CD14-positive monocyte (primary cell): ENCODE measurements at regions not wholly inside any gene's neighbourhood (a gene's known extent, or its start where the extent isn't known, plus 50 kb on each side); places are given as distances from the start of the nearest gene placed in this dataset.

Experiments
- DNase-seq, 3 donors: peaks; one replicate each; pipeline ENCODE4 v3.0.0-alpha.2; 2011 to 2022
- H2AFZ ChIP-seq: 2 replicates; pipeline ENCODE4 v1.6.0; 2012; ENCODE audit warnings: mild to moderate bottlenecking, low read depth, low read length, inconsistent platforms; ENCODE audit not compliant: insufficient read depth, poor library complexity, severe bottlenecking
- H3K27ac ChIP-seq, 2 donors: 1 replicate in 1 of 2; 2 replicates in 1 of 2; pipeline ENCODE4 v1.5.1; 2012 to 2013; ENCODE audit warnings: low read length in 2 of 2, control low read depth in 1 of 2, inconsistent platforms in 1 of 2, low read depth in 1 of 2, mild to moderate bottlenecking in 1 of 2
- H3K27me3 ChIP-seq, 2 donors: one replicate each; pipeline versions ENCODE4 v1.6.0 to v1.6.1; 2011 to 2013; ENCODE audit warnings: low read length in 2 of 2; ENCODE audit not compliant: control insufficient read depth in 2 of 2, insufficient read depth in 2 of 2
- H3K36me3 ChIP-seq, 2 donors: replicated peaks in 1 of 2; 1 replicate in 1 of 2; 2 replicates in 1 of 2; pipeline versions ENCODE4 v1.5.1 to v1.6.1; 2012 to 2013; ENCODE audit warnings: low read length in 2 of 2, control low read depth in 1 of 2, inconsistent platforms in 1 of 2, mild to moderate bottlenecking in 1 of 2; ENCODE audit not compliant: insufficient read depth in 2 of 2, control insufficient read depth in 1 of 2
- H3K4me1 ChIP-seq, 2 donors: 1 replicate in 1 of 2; 2 replicates in 1 of 2; pipeline versions ENCODE4 v1.5.1 to v1.6.1; 2012 to 2013; ENCODE audit warnings: low read length in 2 of 2, control low read depth in 1 of 2, inconsistent platforms in 1 of 2, mild to moderate bottlenecking in 1 of 2, moderate library complexity in 1 of 2; ENCODE audit not compliant: insufficient read depth in 2 of 2, control insufficient read depth in 1 of 2
- H3K4me2 ChIP-seq: replicated peaks from 2 replicates; pipeline ENCODE3; 2012; ENCODE audit warnings: low read length, moderate library complexity, mild to moderate bottlenecking; ENCODE audit not compliant: poor library complexity, severe bottlenecking; ENCODE audit errors: extremely low read depth
- H3K4me3 ChIP-seq, 3 experiments: fragments of 200-600 bp in 1 of 3; sonication (generic) in 1 of 3; replicated peaks in 1 of 3; 1 replicate in 2 of 3; 2 replicates in 1 of 3; pipeline ENCODE4 v1.5.1; 2011 to 2013; ENCODE audit warnings: low read length in 3 of 3, mild to moderate bottlenecking in 3 of 3, control low read depth in 2 of 3, low read depth in 2 of 3, inconsistent platforms in 1 of 3, moderate library complexity in 1 of 3
- H3K79me2 ChIP-seq: 2 replicates; pipeline ENCODE4 v1.6.0; 2012; ENCODE audit warnings: mild to moderate bottlenecking, control low read depth, inconsistent platforms, low read length, moderate library complexity; ENCODE audit not compliant: insufficient read depth
- H3K9ac ChIP-seq: 2 replicates; pipeline ENCODE4 v1.6.0; 2017; ENCODE audit warnings: low read length, mild to moderate bottlenecking; ENCODE audit not compliant: insufficient read depth, poor library complexity, severe bottlenecking
- H3K9me3 ChIP-seq, 2 donors: replicated peaks in 1 of 2; 1 replicate in 1 of 2; 2 replicates in 1 of 2; pipeline versions ENCODE4 v1.5.1 to v1.6.1; 2012 to 2013; ENCODE audit warnings: low read length in 2 of 2, control low read depth in 1 of 2; ENCODE audit not compliant: control insufficient read depth in 1 of 2, insufficient read depth in 1 of 2
- H4K20me1 ChIP-seq: 2 replicates; pipeline ENCODE4 v1.6.0; 2012; ENCODE audit warnings: mild to moderate bottlenecking, low read length, control low read depth, moderate library complexity; ENCODE audit not compliant: insufficient read depth
- H3K27ac Mint-ChIP-seq, 7 donors: one replicate each; pipeline ENCODE4 v1.8.0; 2020; ENCODE audit warnings: mild to moderate bottlenecking in 7 of 7, mixed read lengths in 7 of 7, moderate library complexity in 6 of 7, inconsistent platforms in 2 of 7
- H3K27me3 Mint-ChIP-seq, 3 donors: one replicate each; pipeline ENCODE4 v1.8.0; 2021 to 2022; ENCODE audit warnings: low read depth in 3 of 3, mild to moderate bottlenecking in 3 of 3, mixed read lengths in 3 of 3, moderate library complexity in 3 of 3, inconsistent platforms in 1 of 3
- H3K36me3 Mint-ChIP-seq, 2 donors: one replicate each; pipeline ENCODE4 v1.8.0; 2020; ENCODE audit warnings: mixed read lengths in 2 of 2, inconsistent platforms in 1 of 2, mild to moderate bottlenecking in 1 of 2
- H3K4me1 Mint-ChIP-seq: one replicate; pipeline ENCODE4 v1.8.0; 2020; ENCODE audit warnings: mild to moderate bottlenecking, mixed read lengths
- H3K4me3 Mint-ChIP-seq, 2 donors: one replicate each; pipeline ENCODE4 v1.8.0; 2020; ENCODE audit warnings: mild to moderate bottlenecking in 2 of 2, mixed read lengths in 2 of 2, moderate library complexity in 1 of 2
- H3K9me3 Mint-ChIP-seq, 7 donors: one replicate each; pipeline ENCODE4 v1.8.0; 2020 to 2022; ENCODE audit warnings: mixed read lengths in 7 of 7, mild to moderate bottlenecking in 6 of 7, moderate library complexity in 6 of 7, inconsistent platforms in 2 of 7
- WGBS: methylation state at CpG from one replicate; pipeline ENCODE4 v1.1.5; 2013; ENCODE audit warnings: missing lambda C conversion rate; ENCODE audit not compliant: insufficient coverage; 5-methylcytosine and 5-hydroxymethylcytosine counted together
- intact Hi-C, 2 donors: fragments of 100-400 bp; cut with micrococcal nuclease; formaldehyde crosslinking; loops; one replicate each; pipeline versions ENCODE4 v1.15.0 to v1.15.1; 2023
- TF ChIP-seq, protein P1 (sequence below): fragments of 200-600 bp; IDR thresholded peaks from one replicate; pipeline ENCODE4 v1.8.0; 2022; ENCODE audit warnings: antibody characterized with exemption, mild to moderate bottlenecking

GRCh38 chr18:46279673-46280072 is 175.5 kb downstream of the HAUS1 start:
- intact Hi-C loops: loop anchor here in 1 of 2 donors (2.0 to 5.0 kb wide), 2 partner anchors 203 to 379 kb away; no protein-coding TSS in a partner anchor
- no peak overlapping the region for H3K9ac ChIP-seq
- H3K27ac Mint-ChIP-seq: no peak overlapping the region
- H3K79me2 ChIP-seq: no peaks in the 10 kb centered on the region
- H3K27me3 ChIP-seq: no peaks in the 10 kb centered on the region
- peaks cover 0 to 2% (median 0%) of the 10 kb centered on the region in 3 donors for H3K27me3 Mint-ChIP-seq
- no peaks in the 10 kb centered on the region for H3K9me3 ChIP-seq
- no peaks in the 10 kb centered on the region for H4K20me1 ChIP-seq
- 91% methylated on average over 3 of the region's 6 CpGs for WGBS
- no peaks in the 10 kb centered on the region for H3K4me1 Mint-ChIP-seq
- H3K27ac ChIP-seq: no peak overlapping the region
- DNase-seq: no peak
- no peaks in the 10 kb centered on the region for H3K9me3 Mint-ChIP-seq
- H3K4me3 Mint-ChIP-seq: no peak overlapping the region
- peaks cover 0 to under 1% of the 10 kb centered on the region in 2 donors for H3K36me3 Mint-ChIP-seq
- no peaks in the 10 kb centered on the region for H3K4me1 ChIP-seq
- no peak overlapping the region for H3K4me3 ChIP-seq
- TF ChIP-seq, protein P1, sequence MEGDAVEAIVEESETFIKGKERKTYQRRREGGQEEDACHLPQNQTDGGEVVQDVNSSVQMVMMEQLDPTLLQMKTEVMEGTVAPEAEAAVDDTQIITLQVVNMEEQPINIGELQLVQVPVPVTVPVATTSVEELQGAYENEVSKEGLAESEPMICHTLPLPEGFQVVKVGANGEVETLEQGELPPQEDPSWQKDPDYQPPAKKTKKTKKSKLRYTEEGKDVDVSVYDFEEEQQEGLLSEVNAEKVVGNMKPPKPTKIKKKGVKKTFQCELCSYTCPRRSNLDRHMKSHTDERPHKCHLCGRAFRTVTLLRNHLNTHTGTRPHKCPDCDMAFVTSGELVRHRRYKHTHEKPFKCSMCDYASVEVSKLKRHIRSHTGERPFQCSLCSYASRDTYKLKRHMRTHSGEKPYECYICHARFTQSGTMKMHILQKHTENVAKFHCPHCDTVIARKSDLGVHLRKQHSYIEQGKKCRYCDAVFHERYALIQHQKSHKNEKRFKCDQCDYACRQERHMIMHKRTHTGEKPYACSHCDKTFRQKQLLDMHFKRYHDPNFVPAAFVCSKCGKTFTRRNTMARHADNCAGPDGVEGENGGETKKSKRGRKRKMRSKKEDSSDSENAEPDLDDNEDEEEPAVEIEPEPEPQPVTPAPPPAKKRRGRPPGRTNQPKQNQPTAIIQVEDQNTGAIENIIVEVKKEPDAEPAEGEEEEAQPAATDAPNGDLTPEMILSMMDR: no peak
- no peak overlapping the region for H3K4me2 ChIP-seq
- H3K36me3 ChIP-seq: no peaks in the 10 kb centered on the region
- no peak overlapping the region for H2AFZ ChIP-seq

DNA sequence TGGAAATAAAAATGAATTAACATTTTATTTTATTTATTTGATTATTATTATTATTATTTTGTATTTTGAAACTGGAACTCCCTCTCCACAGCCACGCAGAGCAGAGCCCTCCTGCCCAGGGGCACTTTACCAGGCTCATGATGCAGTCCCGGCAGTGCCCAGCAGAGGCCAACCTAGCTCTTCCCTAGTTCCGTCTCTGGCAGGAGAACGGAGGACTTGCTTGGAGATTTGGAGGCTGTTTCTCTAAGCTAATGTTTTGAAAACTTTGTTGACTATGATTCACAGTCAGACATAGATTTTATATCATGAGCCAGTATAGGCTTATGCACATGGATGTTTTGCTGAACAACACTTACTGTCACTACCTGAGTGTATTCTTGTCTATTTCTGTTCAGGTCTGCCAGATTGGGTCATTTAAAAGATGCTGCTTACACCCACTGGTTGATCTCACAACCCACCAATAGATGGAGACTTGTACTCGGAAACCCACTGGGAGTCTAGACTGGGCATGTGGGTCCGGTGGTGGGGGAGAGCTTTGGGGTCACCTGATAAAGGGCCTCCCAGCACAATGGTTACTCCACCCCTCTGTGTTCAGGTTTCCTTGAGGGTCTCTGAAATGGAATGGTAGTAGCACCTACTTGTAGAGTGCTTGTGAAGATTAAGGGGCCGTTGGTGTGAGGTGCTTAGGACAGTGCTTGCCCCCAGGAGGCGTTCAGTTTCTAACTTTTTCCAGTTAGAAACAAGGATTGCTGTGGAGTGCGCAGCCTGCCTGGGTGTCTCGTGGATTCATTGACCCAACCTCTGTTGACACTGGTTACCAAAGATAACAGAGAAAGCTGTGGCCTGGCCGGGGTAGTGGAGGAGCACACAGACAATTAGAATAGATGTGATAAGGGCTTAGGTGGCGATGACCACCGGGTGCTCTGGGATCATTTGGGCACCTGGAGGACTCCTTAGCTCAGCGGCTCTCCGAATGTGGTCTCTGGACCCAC is 177.3 kb downstream of the HAUS1 start:
- Mint-ChIP-seq H3K4me1 (no peaks in the 10 kb centered on the region), H3K36me3 (no peaks in the 10 kb centered on the region), H3K27ac (peak overlapping the region in 2 of 7 donors; percentile 23 to 28), H3K9me3 (no peaks in the 10 kb centered on the region), H3K27me3 (peaks cover 0 to 8% (median 2%) of the 10 kb centered on the region in 3 donors), H3K4me3 (no peak overlapping the region)
- no peaks in the 10 kb centered on the region for H3K4me1 ChIP-seq
- TF ChIP-seq, protein P1: peak; percentile 95
- no peaks in the 10 kb centered on the region for H3K79me2 ChIP-seq
- H4K20me1 ChIP-seq: no peaks in the 10 kb centered on the region
- no peaks in the 10 kb centered on the region for H3K36me3 ChIP-seq
- no peaks in the 10 kb centered on the region for H3K9me3 ChIP-seq
- no peak overlapping the region for H3K9ac ChIP-seq
- H2AFZ ChIP-seq: no peak overlapping the region
- no peak overlapping the region for H3K4me2 ChIP-seq
- no peak overlapping the region for H3K4me3 ChIP-seq
- 71% methylated on average over 8 of the region's 15 CpGs for WGBS
- H3K27ac ChIP-seq: no peak overlapping the region
- intact Hi-C loops: loop anchor here (1.0 to 5.0 kb wide), 4 partner anchors 199 to 377 kb away; no protein-coding TSS in a partner anchor
- peak; percentile 47 to 64 (median 57) for DNase-seq
- no peaks in the 10 kb centered on the region for H3K27me3 ChIP-seq
